HUES64 (cell line): ENCODE measurements at regions not wholly inside any gene's neighbourhood (a gene's known extent, or its start where the extent isn't known, plus 50 kb on each side); places are given as distances from the start of the nearest gene placed in this dataset.

Source experiments
- H3K27ac ChIP-seq: 2 replicates; pipeline ENCODE4 v1.7.0; 2013; ENCODE audit warnings: low read depth, low read length, inconsistent platforms
- H3K27me3 ChIP-seq: 2 replicates; pipeline ENCODE4 v1.6.1; 2013; ENCODE audit warnings: mild to moderate bottlenecking, low read length; ENCODE audit not compliant: insufficient read depth
- H3K36me3 ChIP-seq: 2 replicates; pipeline ENCODE4 v1.6.1; 2013; ENCODE audit warnings: mild to moderate bottlenecking, low read length; ENCODE audit not compliant: insufficient read depth
- H3K4me1 ChIP-seq: 2 replicates; pipeline ENCODE4 v1.6.1; 2013; ENCODE audit warnings: mild to moderate bottlenecking, low read length, moderate library complexity; ENCODE audit not compliant: insufficient read depth
- H3K4me3 ChIP-seq: 2 replicates; pipeline ENCODE4 v1.5.1; 2013; ENCODE audit warnings: mild to moderate bottlenecking, low read length, moderate library complexity
- H3K9ac ChIP-seq: 2 replicates; pipeline ENCODE4 v1.6.1; 2013; ENCODE audit warnings: mild to moderate bottlenecking, low read depth, low read length
- H3K9me3 ChIP-seq: 2 replicates; pipeline ENCODE4 v1.6.1; 2013; ENCODE audit warnings: low read depth, low read length; ENCODE audit not compliant: insufficient read depth
- WGBS: fragments of 150-250, 120-280 bp; methylation state at CpG from one replicate; pipeline ENCODE4 v1.1.7; 2013; ENCODE audit warnings: missing lambda C conversion rate; 5-methylcytosine and 5-hydroxymethylcytosine counted together

DNA sequence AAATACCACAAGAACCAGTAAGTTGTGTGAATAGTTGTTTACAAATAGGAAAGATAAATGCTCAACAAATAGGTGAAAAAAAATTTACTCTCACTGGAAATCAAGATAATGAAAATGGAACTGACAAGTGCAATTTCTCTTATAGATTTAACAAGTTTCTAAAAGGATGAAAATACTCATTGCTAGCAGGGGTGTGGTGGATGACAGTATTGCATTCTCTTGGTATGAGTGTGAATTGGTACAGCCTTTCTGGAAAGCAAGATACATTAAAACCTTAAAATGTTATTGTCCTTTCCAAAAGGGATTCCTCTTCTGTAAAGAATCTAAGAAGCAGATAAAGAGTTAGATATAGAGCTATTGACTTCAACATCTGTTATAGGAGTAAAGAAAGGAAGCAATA lies 240.0 kb upstream of the RPS6KA3 start:
- Histone ChIP-seq H3K27me3 (no peaks in the 10 kb centered on the region), H3K9ac (no peak overlapping the region), H3K36me3 (no peaks in the 10 kb centered on the region), H3K4me3 (no peak overlapping the region), H3K27ac (no peak overlapping the region), H3K9me3 (no peaks in the 10 kb centered on the region), H3K4me1 (no peaks in the 10 kb centered on the region)

DNA sequence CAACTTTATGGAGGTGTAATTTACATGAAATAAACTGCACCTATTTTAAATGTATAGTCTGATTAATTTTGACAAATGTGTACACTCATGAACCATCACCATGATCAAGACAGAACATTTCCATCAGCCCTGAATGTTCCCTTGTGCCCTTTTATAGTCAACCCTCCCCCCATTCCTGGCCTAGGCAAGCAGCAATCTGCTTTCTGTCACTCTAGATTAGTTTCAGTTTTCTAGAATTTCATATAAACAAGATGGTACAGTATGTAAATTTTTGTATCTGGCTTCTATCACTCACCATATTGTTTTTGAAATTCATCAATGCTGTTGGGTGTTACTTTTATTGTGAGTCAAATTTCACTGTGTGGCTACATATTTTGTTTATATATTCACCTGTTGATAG lies 234.2 kb upstream of the RPS6KA3 start:
- no peaks in the 10 kb centered on the region for H3K27me3 ChIP-seq
- H3K27ac ChIP-seq: no peak overlapping the region
- no peaks in the 10 kb centered on the region for H3K9me3 ChIP-seq
- H3K9ac ChIP-seq: no peak overlapping the region
- no peak overlapping the region for H3K4me3 ChIP-seq
- H3K4me1 ChIP-seq: no peaks in the 10 kb centered on the region
- H3K36me3 ChIP-seq: no peaks in the 10 kb centered on the region

DNA sequence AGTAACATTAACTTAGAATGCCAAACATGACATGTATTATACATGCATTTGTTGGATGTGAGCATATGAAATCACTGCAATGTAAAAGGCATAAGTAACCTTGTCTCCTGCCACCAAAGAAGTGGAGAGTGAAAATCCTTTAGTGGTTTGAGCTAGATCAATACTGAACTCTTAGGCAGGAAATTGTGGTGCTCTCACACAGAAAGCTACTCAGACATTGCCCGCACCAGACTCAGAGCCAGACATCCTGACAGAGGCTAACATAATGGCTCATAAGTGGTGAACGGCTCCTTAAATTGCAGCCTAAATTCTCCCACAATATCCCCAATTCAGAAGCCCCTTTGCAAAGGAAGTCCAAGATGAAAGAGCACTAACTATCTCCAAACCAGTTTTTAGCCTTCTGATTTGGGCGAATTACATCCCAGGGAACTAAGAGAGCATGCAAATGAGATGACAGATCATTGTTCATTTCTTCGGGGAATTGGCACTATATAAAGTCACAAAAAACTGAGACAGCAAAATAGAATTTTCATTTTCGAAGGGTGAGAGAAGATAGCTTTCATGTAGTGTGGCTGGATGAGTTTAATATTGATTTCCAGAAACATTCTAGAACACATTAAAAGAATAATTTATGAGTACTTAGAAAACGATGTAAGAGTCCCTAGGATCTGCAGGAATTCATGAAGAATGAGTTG lies 233.6 kb upstream of the RPS6KA3 start:
- 93% methylated on average over 4 of the region's 6 CpGs for WGBS
- H3K36me3 ChIP-seq: no peaks in the 10 kb centered on the region
- H3K27me3 ChIP-seq: no peaks in the 10 kb centered on the region
- no peaks in the 10 kb centered on the region for H3K4me1 ChIP-seq
- H3K4me3 ChIP-seq: no peak overlapping the region
- no peak overlapping the region for H3K9ac ChIP-seq
- no peaks in the 10 kb centered on the region for H3K9me3 ChIP-seq
- H3K27ac ChIP-seq: no peak overlapping the region

DNA sequence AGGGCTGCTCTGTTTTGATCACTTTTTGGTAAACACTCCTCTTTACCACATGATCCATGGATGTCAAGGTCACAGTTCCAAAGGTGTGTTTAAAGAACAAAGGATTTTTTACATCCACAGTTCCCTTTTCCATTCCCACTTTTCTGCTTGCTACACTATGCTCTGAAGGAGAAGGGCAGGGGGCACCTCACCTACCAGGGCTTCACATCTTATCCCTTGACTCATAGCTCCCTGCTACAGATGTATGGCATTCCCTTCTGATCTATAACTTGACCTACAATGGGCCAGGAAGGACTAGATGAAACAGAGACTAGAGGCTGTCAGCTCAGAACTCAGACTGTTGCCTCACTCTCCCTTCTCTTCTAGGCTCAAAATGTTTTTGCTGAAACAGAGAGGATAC lies 233.1 kb upstream of the RPS6KA3 start:
- Histone ChIP-seq H3K4me1 (no peaks in the 10 kb centered on the region), H3K27me3 (no peaks in the 10 kb centered on the region), H3K27ac (no peak overlapping the region), H3K4me3 (no peak overlapping the region), H3K36me3 (no peaks in the 10 kb centered on the region), H3K9ac (no peak overlapping the region), H3K9me3 (no peaks in the 10 kb centered on the region)

DNA sequence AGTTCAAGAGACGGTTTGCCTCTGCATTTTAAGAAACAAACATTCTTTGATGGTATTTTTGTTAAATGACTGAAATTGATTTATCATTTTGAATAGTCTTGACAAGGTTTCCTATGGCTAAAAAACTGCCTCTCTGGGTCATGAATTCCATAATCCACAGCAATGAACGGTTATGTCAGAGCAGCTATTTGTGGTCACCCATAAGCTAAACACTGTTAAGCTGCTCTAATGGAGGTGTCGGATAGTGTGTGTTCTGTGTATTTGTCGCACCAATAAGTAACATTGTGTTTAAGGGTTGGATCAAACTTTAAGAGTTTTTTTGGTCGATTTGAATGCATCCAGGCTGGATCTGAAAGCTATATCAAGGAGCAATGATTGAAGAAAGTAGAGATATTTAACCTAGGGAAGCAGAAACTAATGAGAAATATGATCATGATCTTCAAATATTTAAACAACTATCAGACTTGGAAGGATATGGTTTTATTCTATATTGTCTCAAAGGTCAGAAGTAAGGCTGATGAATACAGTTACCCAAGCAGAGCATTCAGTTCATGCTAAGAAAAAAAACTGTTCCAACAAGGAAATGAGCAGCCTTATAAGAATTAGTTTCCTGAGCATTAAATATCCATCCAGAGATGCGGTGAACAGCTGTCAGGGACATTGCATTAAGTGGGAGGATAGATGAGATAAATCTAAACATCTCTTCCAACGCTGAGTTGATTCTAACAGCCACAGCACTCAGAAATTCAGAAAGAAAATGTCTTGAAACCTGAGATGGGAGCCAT lies 232.3 kb upstream of the RPS6KA3 start:
- no peaks in the 10 kb centered on the region for H3K4me1 ChIP-seq
- H3K9ac ChIP-seq: no peak overlapping the region
- 89% methylated on average over 4 of the region's 7 CpGs for WGBS
- H3K9me3 ChIP-seq: no peaks in the 10 kb centered on the region
- H3K27ac ChIP-seq: no peak overlapping the region
- H3K36me3 ChIP-seq: no peaks in the 10 kb centered on the region
- no peaks in the 10 kb centered on the region for H3K27me3 ChIP-seq
- H3K4me3 ChIP-seq: no peak overlapping the region

DNA sequence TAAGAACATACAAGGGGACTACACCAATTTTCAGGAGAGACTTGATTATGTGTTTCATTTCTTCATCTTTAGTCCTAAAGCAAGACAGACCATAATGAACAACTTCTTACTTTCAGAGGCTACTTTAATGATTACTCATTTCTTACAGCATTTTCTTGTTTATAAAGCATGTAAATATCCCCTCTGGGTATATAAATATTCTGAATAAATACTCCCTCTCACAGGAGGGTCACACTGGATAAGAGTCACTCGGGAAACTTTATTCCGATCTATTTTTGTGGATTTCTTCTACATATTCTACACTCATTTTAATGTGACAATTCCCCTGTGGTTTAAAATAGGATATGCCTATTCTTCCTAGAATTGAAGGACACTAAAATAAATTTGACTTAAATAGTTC lies 228.9 kb upstream of the RPS6KA3 start:
- Histone ChIP-seq H3K4me1 (no peaks in the 10 kb centered on the region), H3K9me3 (no peaks in the 10 kb centered on the region), H3K27me3 (no peaks in the 10 kb centered on the region), H3K27ac (no peak overlapping the region), H3K4me3 (no peak overlapping the region), H3K9ac (no peak overlapping the region), H3K36me3 (no peaks in the 10 kb centered on the region)
- no CpG with 5 or more reads among the region's 2 CpGs for WGBS

DNA sequence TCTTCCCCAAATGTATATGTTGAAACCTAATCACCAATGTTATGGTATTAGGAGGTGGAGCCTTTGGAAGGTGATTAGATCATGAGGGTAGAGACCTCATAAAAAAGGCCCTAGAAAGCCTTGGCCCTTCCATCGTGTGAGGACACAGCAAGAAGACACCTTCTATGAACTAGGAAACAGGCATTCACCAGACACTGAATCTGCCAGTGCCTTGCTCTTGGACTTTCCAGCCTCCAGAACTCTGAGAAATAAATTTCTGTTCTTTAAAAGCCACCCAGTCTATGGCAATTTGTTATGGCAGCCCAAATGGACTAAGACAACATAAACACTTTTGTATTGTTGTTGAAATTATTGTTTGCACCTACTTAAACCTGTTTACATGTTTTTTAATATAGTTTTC lies 221.8 kb upstream of the RPS6KA3 start:
- 100% methylated on average over 1 of the region's 1 CpG for WGBS
- Histone ChIP-seq H3K4me1 (no peaks in the 10 kb centered on the region), H3K9ac (no peak overlapping the region), H3K9me3 (no peaks in the 10 kb centered on the region), H3K36me3 (no peaks in the 10 kb centered on the region), H3K27ac (no peak overlapping the region), H3K4me3 (no peak overlapping the region), H3K27me3 (no peaks in the 10 kb centered on the region)

DNA sequence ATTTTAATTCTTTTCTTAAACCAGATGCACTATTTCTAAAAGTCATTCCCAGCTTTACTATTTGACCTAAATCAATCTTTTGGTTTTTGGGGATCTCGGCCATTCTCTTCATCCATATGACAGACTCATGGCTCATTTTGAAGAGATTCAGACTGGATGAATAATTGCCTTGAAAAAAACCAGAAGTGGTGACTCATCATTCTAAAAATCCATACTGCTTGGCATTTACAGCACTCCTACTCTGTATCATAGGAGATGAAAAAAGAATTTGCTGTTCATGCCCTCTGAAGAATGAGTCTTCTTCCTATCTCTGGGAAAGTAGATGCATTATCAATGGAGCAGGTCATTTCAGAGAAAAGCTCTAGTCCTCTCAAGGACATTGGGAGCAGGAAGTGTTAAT lies 220.5 kb upstream of the RPS6KA3 start:
- Histone ChIP-seq H3K4me3 (no peak overlapping the region), H3K27me3 (no peaks in the 10 kb centered on the region), H3K4me1 (no peaks in the 10 kb centered on the region), H3K27ac (no peak overlapping the region), H3K9me3 (no peaks in the 10 kb centered on the region), H3K9ac (no peak overlapping the region), H3K36me3 (no peaks in the 10 kb centered on the region)
- 90% methylated on average over 1 of the region's 1 CpG for WGBS

DNA sequence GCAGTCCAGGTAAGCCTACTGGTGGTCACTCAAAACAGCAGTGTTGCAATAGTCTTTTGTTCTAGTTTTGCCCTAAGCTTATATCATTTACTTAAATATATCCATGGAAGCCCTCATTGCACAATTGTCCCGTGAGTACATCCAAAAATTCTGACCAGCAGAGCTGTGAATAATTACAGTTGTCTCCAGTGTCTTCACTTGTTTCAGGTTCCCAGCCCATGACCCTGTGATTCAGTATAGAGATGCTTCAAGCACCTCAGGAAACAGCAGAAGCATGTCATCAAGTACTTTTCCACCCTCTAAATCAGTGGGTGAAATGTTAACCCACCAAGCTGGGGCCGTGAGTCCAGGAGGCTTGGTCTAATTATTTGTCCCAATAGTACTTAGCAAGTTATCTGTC lies 214.9 kb upstream of the RPS6KA3 start:
- WGBS: 93% methylated on average over 1 of the region's 2 CpGs
- Histone ChIP-seq H3K36me3 (no peaks in the 10 kb centered on the region), H3K4me3 (no peak overlapping the region), H3K27ac (no peak overlapping the region), H3K9me3 (no peaks in the 10 kb centered on the region), H3K4me1 (no peaks in the 10 kb centered on the region), H3K9ac (no peak overlapping the region), H3K27me3 (peaks cover 2% of the 10 kb centered on the region; the same call in 1 of the 2 replicates)

DNA sequence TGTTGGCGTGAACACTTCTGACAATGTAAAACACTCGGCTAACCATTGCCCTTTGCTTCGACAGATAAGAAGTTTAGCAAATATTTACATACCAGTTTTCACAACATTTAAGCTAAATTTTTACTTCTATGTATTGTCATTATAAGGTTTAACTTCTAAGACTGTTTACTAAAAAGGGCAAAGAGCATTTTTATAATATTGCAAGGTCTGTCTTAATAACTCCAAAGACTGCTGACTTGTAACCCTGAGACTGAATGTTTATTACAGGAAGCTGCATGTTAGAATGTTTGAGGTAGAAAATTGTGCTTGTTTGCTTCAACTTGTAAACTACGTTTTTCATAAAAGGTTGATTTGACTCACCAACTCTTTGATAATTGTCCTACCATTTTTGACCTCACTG lies 213.2 kb upstream of the RPS6KA3 start:
- Histone ChIP-seq H3K27me3 (peaks cover 2% of the 10 kb centered on the region; the same call in 1 of the 2 replicates), H3K9me3 (no peaks in the 10 kb centered on the region), H3K4me1 (no peaks in the 10 kb centered on the region), H3K9ac (no peak overlapping the region), H3K36me3 (no peaks in the 10 kb centered on the region), H3K4me3 (no peak overlapping the region), H3K27ac (no peak overlapping the region)
- 57% methylated on average over 2 of the region's 4 CpGs for WGBS

DNA sequence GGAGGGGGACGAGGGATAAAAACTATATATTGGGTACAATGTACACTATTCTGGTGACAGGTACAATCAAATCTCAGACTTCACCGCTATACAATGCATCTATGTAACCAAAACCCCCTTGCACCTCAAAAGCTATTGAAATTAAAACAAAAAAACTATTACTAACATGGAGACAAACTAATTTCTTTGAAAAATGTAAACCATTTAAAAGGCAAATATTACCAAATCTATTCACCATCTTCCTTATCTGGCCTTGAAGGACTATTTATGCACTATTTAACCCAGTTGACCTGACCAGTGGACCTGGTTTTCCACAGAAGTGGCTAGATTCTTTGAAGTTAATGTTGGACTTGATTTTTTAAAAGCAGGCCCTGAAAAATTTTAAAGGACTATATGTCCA lies 212.3 kb upstream of the RPS6KA3 start:
- Histone ChIP-seq H3K36me3 (no peaks in the 10 kb centered on the region), H3K9me3 (no peaks in the 10 kb centered on the region), H3K4me3 (no peak overlapping the region), H3K27me3 (peaks cover 2% of the 10 kb centered on the region; the same call in 1 of the 2 replicates), H3K27ac (no peak overlapping the region), H3K4me1 (no peaks in the 10 kb centered on the region), H3K9ac (no peak overlapping the region)
- WGBS: 80% methylated on average over 2 of the region's 2 CpGs
